Astrocyte (in vitro differentiated cells and primary cell): ENCODE measurements at regions not wholly inside any gene's neighbourhood (a gene's known extent, or its start where the extent isn't known, plus 50 kb on each side); places are given as distances from the start of the nearest gene placed in this dataset.

Experiments
- DNase-seq: peaks from one replicate; pipeline ENCODE4 v3.0.0-alpha.2; 2010; ENCODE audit warnings: low read depth
- FAIRE-seq: peaks from 2 replicates; lab custom pipeline; 2011; peaks lifted over from hg19 to GRCh38; lab: Jason Lieb, UNC
- H2AFZ ChIP-seq: 2 replicates; pipeline ENCODE4 v1.6.0; 2012; ENCODE audit warnings: low read depth, low read length, inconsistent platforms
- H3K27ac ChIP-seq: 2 replicates; pipeline ENCODE4 v1.5.1; 2011; ENCODE audit warnings: low read depth, low read length, inconsistent platforms
- H3K27me3 ChIP-seq: 2 replicates; pipeline ENCODE4 v1.6.0; 2011; ENCODE audit warnings: low read length, inconsistent platforms; ENCODE audit not compliant: insufficient read depth
- H3K36me3 ChIP-seq: 2 replicates; pipeline ENCODE4 v1.5.1; 2011; ENCODE audit warnings: low read length, inconsistent platforms; ENCODE audit not compliant: insufficient read depth
- H3K4me1 ChIP-seq: 2 replicates; pipeline ENCODE4 v1.5.1; 2011; ENCODE audit warnings: low read length, inconsistent platforms; ENCODE audit not compliant: insufficient read depth
- H3K4me2 ChIP-seq: 2 replicates; pipeline ENCODE4 v1.6.0; 2012; ENCODE audit warnings: low read length, inconsistent platforms
- H3K4me3 ChIP-seq: 2 replicates; pipeline ENCODE4 v1.5.1; 2011; ENCODE audit warnings: low read depth, mild to moderate bottlenecking, low read length, inconsistent platforms; ENCODE audit not compliant: insufficient read depth
- H3K79me2 ChIP-seq: 2 replicates; pipeline ENCODE4 v1.6.0; 2012; ENCODE audit warnings: mild to moderate bottlenecking, low read length, inconsistent platforms; ENCODE audit not compliant: insufficient read depth
- H3K9ac ChIP-seq: 2 replicates; pipeline ENCODE4 v1.6.0; 2012; ENCODE audit warnings: mild to moderate bottlenecking, low read length, inconsistent platforms
- H3K9me3 ChIP-seq: 2 replicates; pipeline ENCODE4 v1.5.1; 2012; ENCODE audit warnings: low read depth, mild to moderate bottlenecking, low read length, inconsistent platforms; ENCODE audit not compliant: insufficient read depth
- H4K20me1 ChIP-seq: 2 replicates; pipeline ENCODE4 v1.6.0; 2012; ENCODE audit warnings: low read length, inconsistent platforms; ENCODE audit not compliant: insufficient read depth
- H3K27ac Mint-ChIP-seq: one replicate; pipeline ENCODE4 v1.8.0; 2021; ENCODE audit warnings: mild to moderate bottlenecking, mixed read lengths; ENCODE audit not compliant: unreplicated experiment
- H3K27me3 Mint-ChIP-seq: one replicate; pipeline ENCODE4 v1.8.0; 2021; ENCODE audit warnings: low read depth, mixed read lengths; ENCODE audit not compliant: unreplicated experiment
- H3K36me3 Mint-ChIP-seq: one replicate; pipeline ENCODE4 v1.8.0; 2021; ENCODE audit warnings: low read depth, mixed read lengths; ENCODE audit not compliant: unreplicated experiment
- H3K4me1 Mint-ChIP-seq: one replicate; pipeline ENCODE4 v1.8.0; 2021; ENCODE audit warnings: low read depth, mixed read lengths; ENCODE audit not compliant: unreplicated experiment
- H3K4me3 Mint-ChIP-seq: one replicate; pipeline ENCODE4 v1.8.0; 2021; ENCODE audit warnings: mild to moderate bottlenecking, moderate library complexity, mixed read lengths; ENCODE audit not compliant: unreplicated experiment
- H3K9me3 Mint-ChIP-seq: one replicate; pipeline ENCODE4 v1.8.0; 2021; ENCODE audit warnings: mild to moderate bottlenecking, mixed read lengths; ENCODE audit not compliant: unreplicated experiment
- EZH2 ChIP-seq: IDR thresholded peaks from 2 replicates; pipeline ENCODE4 v1.6.1; 2012; ENCODE audit warnings: mild to moderate bottlenecking, low read length, inconsistent platforms; ENCODE audit not compliant: insufficient read depth
- TF ChIP-seq, protein P1 (sequence below): IDR thresholded peaks from 2 replicates; pipeline ENCODE4 v1.5.1; 2011; ENCODE audit warnings: low read depth, mild to moderate bottlenecking, inconsistent platforms, low read length, moderate library complexity; ENCODE audit not compliant: insufficient read depth

DNA sequence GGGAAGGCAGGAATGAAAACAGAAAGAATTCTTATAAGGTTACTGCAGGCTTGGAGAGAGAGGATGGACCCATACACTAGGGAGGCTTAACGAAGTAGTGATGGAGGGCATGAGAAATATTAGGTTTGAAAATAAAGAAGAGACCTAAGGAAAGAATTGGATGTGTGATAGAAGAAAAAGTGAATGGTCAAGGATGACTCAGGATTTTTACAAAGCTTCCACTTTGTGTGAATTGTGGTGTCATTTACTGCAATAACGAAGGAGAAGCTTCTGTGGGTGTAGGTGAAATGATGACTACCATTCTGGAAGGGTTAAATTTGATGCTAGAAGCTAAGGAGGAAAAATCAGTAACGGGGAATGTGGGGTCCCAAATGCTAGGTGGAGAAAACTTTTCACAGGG, 191.2 kb downstream of the UTRN start:
- Histone ChIP-seq H3K4me1 (no peaks in the 10 kb centered on the region), H3K79me2 (no peaks in the 10 kb centered on the region), H3K36me3 (peaks cover 12% of the 10 kb centered on the region), H3K9ac (no peak overlapping the region), H3K27ac (no peak overlapping the region), H3K4me2 (no peak overlapping the region), H4K20me1 (no peaks in the 10 kb centered on the region), H3K4me3 (no peak overlapping the region), H2AFZ (no peak overlapping the region), H3K9me3 (no peaks in the 10 kb centered on the region), H3K27me3 (no peaks in the 10 kb centered on the region)
- no peaks in the 10 kb centered on the region for H3K27me3 Mint-ChIP-seq
- no peaks in the 10 kb centered on the region for H3K9me3 Mint-ChIP-seq
- H3K4me3 Mint-ChIP-seq, result no peak overlapping the region
- H3K36me3 Mint-ChIP-seq, result peaks cover 8% of the 10 kb centered on the region
- DNase-seq (no peak), FAIRE-seq (no peak)
- peaks cover 8% of the 10 kb centered on the region for H3K4me1 Mint-ChIP-seq
- no peak overlapping the region for H3K27ac Mint-ChIP-seq
- TF ChIP-seq EZH2, result no peak
- TF ChIP-seq, protein P1, sequence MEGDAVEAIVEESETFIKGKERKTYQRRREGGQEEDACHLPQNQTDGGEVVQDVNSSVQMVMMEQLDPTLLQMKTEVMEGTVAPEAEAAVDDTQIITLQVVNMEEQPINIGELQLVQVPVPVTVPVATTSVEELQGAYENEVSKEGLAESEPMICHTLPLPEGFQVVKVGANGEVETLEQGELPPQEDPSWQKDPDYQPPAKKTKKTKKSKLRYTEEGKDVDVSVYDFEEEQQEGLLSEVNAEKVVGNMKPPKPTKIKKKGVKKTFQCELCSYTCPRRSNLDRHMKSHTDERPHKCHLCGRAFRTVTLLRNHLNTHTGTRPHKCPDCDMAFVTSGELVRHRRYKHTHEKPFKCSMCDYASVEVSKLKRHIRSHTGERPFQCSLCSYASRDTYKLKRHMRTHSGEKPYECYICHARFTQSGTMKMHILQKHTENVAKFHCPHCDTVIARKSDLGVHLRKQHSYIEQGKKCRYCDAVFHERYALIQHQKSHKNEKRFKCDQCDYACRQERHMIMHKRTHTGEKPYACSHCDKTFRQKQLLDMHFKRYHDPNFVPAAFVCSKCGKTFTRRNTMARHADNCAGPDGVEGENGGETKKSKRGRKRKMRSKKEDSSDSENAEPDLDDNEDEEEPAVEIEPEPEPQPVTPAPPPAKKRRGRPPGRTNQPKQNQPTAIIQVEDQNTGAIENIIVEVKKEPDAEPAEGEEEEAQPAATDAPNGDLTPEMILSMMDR, result no peak

DNA sequence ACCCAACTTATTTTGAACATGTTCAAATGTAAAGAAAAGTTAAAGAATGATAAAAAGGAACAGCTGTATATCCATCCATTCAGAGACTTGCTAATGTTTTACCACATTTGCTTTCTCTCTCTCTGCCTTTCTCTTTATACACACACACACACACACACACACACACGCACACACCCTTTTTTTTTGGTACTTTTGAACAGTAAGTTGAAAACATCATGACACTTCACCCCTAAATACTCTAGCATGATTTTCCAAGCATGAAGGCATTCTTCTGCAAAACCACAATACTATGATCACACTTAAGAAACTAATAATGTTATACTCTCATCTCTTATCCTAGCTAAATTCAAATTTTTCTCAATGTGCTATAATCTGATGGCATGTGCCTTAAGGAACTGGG, 192.3 kb downstream of the UTRN start:
- Histone ChIP-seq H3K27ac (no peak overlapping the region), H3K4me1 (no peaks in the 10 kb centered on the region), H2AFZ (no peak overlapping the region), H3K9ac (no peak overlapping the region), H3K4me3 (no peak overlapping the region), H4K20me1 (no peaks in the 10 kb centered on the region), H3K9me3 (no peaks in the 10 kb centered on the region), H3K79me2 (no peaks in the 10 kb centered on the region), H3K4me2 (no peak overlapping the region), H3K36me3 (peaks cover 9% of the 10 kb centered on the region), H3K27me3 (no peaks in the 10 kb centered on the region)
- H3K27me3 Mint-ChIP-seq, result no peaks in the 10 kb centered on the region
- no peaks in the 10 kb centered on the region for H3K4me1 Mint-ChIP-seq
- DNase-seq (peak; percentile 29), FAIRE-seq (no peak)
- no peak overlapping the region for H3K4me3 Mint-ChIP-seq
- no peaks in the 10 kb centered on the region for H3K9me3 Mint-ChIP-seq
- H3K36me3 Mint-ChIP-seq, result peaks cover 6% of the 10 kb centered on the region
- TF ChIP-seq EZH2, result no peak
- TF ChIP-seq, protein P1, result no peak
- H3K27ac Mint-ChIP-seq, result no peak overlapping the region

DNA sequence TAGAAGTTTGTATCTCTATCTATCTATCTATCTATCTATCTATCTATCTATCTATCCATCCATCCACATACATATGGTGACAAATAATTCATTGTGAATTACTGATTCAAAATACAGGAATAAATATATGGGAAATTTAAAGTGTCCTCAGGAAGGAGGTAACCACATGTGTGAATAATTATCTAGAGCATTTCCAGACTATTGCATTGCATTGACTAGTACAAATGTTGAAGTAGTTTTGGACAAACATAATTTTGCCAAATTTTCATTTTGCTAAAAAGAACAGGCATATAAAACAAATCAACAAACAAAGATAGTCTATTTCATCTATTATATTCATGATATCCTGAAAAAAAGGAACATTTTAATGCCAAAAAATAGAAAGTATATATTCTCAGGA, 192.7 kb downstream of the UTRN start:
- peaks cover 9% of the 10 kb centered on the region for H3K36me3 ChIP-seq
- DNase-seq (no peak), FAIRE-seq (no peak)
- Mint-ChIP-seq H3K36me3 (peaks cover 6% of the 10 kb centered on the region), H3K27ac (no peak overlapping the region), H3K9me3 (no peaks in the 10 kb centered on the region), H3K4me3 (no peak overlapping the region), H3K27me3 (no peaks in the 10 kb centered on the region), H3K4me1 (no peaks in the 10 kb centered on the region)
- H3K4me2 ChIP-seq, result no peak overlapping the region
- H2AFZ ChIP-seq, result no peak overlapping the region
- H3K9ac ChIP-seq, result no peak overlapping the region
- no peaks in the 10 kb centered on the region for H4K20me1 ChIP-seq
- H3K27me3 ChIP-seq, result no peaks in the 10 kb centered on the region
- H3K4me3 ChIP-seq, result no peak overlapping the region
- H3K9me3 ChIP-seq, result no peaks in the 10 kb centered on the region
- TF ChIP-seq, protein P1, result no peak
- TF ChIP-seq EZH2, result no peak
- H3K79me2 ChIP-seq, result no peaks in the 10 kb centered on the region
- H3K4me1 ChIP-seq, result no peaks in the 10 kb centered on the region
- no peak overlapping the region for H3K27ac ChIP-seq
